ENCODE measurements at regions not wholly inside any gene's neighbourhood (a gene's known extent, or its start where the extent isn't known, plus 50 kb on each side); places are given as distances from the start of the nearest gene placed in this dataset.
A peak's percentile ranks its signal among the peaks of the same experiment; 100 is the strongest.
"Not testable (repeated sequence)": the region's sequence is repeated elsewhere in the genome, so short reads cannot be mapped to it uniquely, and the experiment has no call there.

- Histone ChIP-seq H3K4me3 (ENCODE audit: low read depth, low read length) (no peak overlapping the region), H3K9me3 (no peaks in the 10 kb centered on the region), H3K27me3 (no peaks in the 10 kb centered on the region), H3K36me3 (no peaks in the 10 kb centered on the region), H3K4me1 (no peaks in the 10 kb centered on the region)
- TF ChIP-seq CTCF (IDR thresholded peaks at IDR 0.05; ENCODE audit: low read depth, low read length), result no peak
- DNase-seq, result no peak
Observed at GRCh38 chr6:127397729-127398630, 54.6 kb upstream of the ECHDC1 start.

GRCh38 chr6:127397171-127397597, 53.8 kb upstream of the ECHDC1 start:
- H3K27me3 ChIP-seq; H3K36me3 ChIP-seq; H3K4me1 ChIP-seq; H3K4me3 ChIP-seq (ENCODE audit: low read depth, low read length); H3K9me3 ChIP-seq: not testable (repeated sequence)
- DNase-seq, result peak; percentile 6
